ENCODE measurements at regions not wholly inside any gene's neighbourhood (a gene's known extent, or its start where the extent isn't known, plus 50 kb on each side); places are given as distances from the start of the nearest gene placed in this dataset.

- DNase-seq, result no peak
These were observed 114.8 kb upstream of the USP24 start for GRCh38 chr1:55329808-55330432.

GRCh38 chr1:55329091-55329490 lies 113.9 kb upstream of the USP24 start:
- DNase-seq, result no peak

GRCh38 chr1:55326496-55327243 lies 111.5 kb upstream of the USP24 start:
- DNase-seq, result no peak

- no peak for DNase-seq
These were observed 108.6 kb upstream of the USP24 start for GRCh38 chr1:55323760-55324159.

GRCh38 chr1:55322842-55323241 lies 107.7 kb upstream of the USP24 start:
- DNase-seq, result no peak

- DNase-seq, result no peak
These were observed 106.8 kb upstream of the USP24 start for GRCh38 chr1:55321942-55322341.

GRCh38 chr1:55320891-55321290 lies 105.7 kb upstream of the USP24 start:
- no peak for DNase-seq

- no peak for DNase-seq
These were observed 103.1 kb upstream of the USP24 start for GRCh38 chr1:55318116-55318817.

GRCh38 chr1:55317673-55318072 lies 102.5 kb upstream of the USP24 start:
- no peak for DNase-seq

GRCh38 chr1:55316947-55317662 lies 101.9 kb upstream of the USP24 start:
- no peak for DNase-seq

GRCh38 chr1:55316502-55316901 lies 101.3 kb upstream of the USP24 start:
- DNase-seq, result no peak

GRCh38 chr1:55315552-55315951 lies 100.4 kb upstream of the USP24 start:
- no peak for DNase-seq

GRCh38 chr1:55314740-55315139 lies 99.6 kb upstream of the USP24 start:
- DNase-seq, result no peak

GRCh38 chr1:55313903-55314302 lies 98.7 kb upstream of the USP24 start:
- no peak for DNase-seq

- DNase-seq, result no peak
These were observed 96.8 kb upstream of the USP24 start for GRCh38 chr1:55311979-55312378.

GRCh38 chr1:55311057-55311641 lies 96.0 kb upstream of the USP24 start:
- DNase-seq, result no peak

- no peak for DNase-seq
These were observed 95.4 kb upstream of the USP24 start for GRCh38 chr1:55310505-55310971.

- no peak for DNase-seq
These were observed 94.8 kb upstream of the USP24 start for GRCh38 chr1:55309786-55310504.

- DNase-seq, result no peak
These were observed 93.9 kb upstream of the USP24 start for GRCh38 chr1:55309053-55309452.

- no peak for DNase-seq
These were observed 90.6 kb upstream of the USP24 start for GRCh38 chr1:55305735-55306134.

GRCh38 chr1:55304229-55304740 lies 89.1 kb upstream of the USP24 start:
- DNase-seq, result no peak

GRCh38 chr1:55302972-55303371 lies 87.8 kb upstream of the USP24 start:
- no peak for DNase-seq
